NCI-H748 treated with DMSO at 0.1 percent for 48 hours (cell line): ENCODE measurements at regions not wholly inside any gene's neighbourhood (a gene's known extent, or its start where the extent isn't known, plus 50 kb on each side); places are given as distances from the start of the nearest gene placed in this dataset.
"Not testable (repeated sequence)": the region's sequence is repeated elsewhere in the genome, so short reads cannot be mapped to it uniquely, and the experiment has no call there.

ENCODE experiments used
- DNase-seq: peaks from one replicate; lab custom pipeline; 2025; lab: John Stamatoyannopoulos, UW

DNA sequence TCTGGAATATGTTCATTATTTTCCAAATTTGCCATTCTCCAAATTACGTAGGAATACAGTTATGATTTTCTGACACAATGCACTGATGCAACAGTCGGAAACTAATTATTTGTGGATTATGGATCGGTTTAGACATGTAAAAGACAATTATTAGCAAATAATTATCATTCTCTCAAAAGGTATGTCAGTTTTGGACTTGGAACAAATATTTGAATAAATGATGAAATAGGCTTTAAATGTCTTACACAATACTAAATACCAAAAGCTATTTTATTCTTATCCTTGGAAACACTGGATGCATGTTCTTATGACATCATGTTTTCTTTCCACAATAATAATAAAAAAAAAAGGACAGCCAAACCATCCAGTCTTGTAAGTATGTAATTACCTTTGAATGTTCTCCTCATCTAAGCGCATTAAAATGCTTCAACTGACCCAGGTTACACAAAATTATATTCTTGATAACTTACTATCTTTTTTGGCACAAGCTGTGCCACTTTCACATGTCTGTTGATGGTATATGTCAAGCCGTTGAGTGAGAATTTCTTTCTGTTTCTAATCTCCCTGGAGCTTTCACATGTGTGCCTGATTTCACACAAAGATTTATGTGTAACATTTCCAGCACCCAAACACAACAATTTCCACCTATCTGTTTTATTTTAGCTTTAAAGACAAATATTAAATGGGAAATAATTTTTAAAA, 238.5 kb upstream of the ZNF385D start:
- DNase-seq: no peak

DNA sequence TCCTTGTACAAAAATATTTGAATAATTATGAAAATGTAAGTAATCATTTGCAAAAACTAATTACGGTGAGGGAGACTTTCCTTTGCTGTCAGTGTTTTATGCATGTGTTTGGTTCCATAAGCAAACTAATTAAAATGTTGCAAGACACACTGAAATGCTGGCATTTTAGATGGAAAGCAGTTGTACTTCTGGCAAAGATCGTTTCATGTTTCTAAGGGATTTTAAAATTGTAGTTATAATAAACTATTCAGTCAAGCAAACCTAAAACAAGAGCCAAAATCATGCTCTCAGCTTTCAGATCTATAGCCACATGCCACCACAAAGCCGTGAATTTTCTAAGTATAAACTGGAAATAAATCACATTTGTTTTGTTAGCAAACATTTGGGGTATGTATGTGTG, 240.1 kb upstream of the ZNF385D start:
- no peak for DNase-seq

DNA sequence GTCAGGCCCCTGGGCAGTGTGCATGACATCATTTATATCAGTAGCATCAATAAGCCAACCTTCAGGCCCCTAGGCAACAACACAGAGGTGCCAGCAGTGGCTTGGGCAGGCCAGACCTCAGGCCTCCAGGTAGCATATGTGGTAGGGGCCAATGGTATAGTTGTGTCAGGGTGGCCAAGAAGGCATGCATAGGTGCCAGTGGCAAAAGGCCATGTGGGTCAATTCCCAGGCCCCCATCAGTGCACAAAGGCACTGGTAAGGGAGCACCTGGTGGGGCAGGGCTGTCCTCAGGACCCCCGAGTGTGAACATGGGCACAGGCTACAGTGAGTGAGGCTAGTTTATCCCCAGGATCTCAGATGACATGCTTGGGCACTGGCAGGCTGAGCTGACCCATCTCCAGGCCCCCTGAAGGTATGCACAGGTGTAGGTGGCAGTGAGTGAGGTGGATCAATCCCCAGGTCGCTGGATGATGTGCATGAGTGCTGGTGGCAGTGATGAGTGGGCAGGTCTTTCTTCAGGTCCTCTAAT, 244.1 kb upstream of the ZNF385D start:
- DNase-seq: no peak

DNA sequence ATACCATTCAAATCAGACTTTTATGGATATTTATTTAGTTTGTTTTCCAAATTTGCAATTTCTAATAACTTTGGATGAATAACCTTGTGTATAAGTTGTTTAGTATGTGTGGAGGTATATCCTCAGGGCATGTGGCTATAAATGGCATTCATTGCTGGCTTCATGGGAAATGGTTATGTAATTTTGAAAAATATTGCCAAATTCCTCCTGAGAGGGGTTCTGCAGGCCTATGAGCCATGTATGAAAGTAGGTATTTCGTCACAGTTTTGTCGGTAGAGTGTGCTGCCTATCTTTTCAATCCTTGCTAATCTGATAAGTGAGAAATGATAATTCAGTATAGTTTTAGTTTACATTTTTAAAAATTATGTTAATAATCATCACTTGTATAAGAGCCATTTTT, 256.4 kb upstream of the ZNF385D start:
- DNase-seq: no peak

DNA sequence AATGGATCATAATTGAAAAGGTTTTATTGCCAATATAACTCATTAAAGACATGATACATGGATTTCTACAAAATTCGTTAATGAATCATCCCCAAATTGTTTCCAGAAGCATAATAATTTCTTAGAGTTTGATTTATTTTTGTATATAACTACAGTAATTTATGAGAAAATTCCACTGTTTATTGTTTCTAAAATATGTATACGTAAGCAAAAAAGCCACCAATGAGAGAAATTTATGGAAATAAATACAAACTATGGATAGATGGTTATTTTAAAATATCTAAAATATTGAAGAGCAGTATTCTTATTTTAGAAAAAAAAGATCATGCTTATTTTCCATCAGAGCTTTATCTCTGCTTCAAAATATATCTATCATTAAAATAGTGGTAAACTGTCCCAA, 260.0 kb upstream of the ZNF385D start:
- no peak for DNase-seq

DNA sequence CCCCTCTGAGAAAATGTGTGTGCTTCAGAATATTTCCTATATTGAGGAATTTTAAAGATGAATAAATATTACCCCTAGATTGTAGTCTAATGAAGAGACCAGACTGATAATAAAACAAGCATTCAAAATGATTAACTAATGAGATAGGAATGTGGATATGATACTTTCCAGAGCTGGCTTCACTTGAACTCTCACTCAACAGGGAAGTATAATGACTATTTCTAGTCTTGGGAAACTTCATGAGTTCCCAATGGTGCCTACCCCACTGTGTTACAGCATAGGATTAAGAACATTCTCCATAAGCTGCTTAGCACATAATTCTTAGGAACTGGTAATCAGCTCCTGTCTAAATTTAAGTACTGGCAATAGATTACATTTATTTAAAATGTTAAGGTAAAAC, 261.5 kb upstream of the ZNF385D start:
- no peak for DNase-seq

DNA sequence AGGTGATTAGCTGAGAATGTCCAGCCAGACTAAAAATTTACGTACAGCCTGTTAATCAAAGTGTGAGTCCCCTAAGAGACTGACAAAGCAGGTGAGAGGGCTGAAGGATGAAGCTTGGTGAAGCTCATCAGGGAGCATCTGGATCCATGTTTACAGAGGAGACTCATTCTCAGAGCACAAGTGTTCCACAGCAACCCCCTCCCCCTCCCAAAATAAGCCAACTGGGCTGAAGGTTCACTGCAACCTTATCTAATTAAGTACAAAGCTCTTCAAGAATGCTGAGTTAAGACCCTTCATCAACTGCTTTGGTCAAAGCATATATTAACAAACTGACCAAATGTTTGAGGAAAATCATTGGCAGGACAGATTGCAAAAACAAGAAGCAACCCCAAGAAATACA, 262.6 kb upstream of the ZNF385D start:
- no peak for DNase-seq

DNA sequence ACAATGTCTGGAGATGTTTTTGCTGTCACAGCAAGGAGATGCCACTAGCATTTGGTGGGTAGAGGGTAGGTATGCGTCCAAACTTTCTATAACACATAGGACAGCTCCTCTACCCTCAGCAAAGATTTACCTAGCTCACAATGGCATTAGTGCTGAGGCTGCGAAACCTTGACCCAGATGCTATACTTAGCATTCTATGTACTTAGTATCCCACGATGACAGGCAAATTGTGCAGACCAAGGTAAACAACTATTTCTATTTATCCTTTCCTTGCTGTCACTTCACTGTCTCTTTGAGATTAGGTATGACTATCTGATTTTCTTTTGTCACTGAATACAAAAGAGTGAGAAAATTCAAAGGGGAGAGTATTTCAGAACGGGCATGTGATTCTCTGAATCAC, 265.2 kb upstream of the ZNF385D start:
- no peak for DNase-seq

DNA sequence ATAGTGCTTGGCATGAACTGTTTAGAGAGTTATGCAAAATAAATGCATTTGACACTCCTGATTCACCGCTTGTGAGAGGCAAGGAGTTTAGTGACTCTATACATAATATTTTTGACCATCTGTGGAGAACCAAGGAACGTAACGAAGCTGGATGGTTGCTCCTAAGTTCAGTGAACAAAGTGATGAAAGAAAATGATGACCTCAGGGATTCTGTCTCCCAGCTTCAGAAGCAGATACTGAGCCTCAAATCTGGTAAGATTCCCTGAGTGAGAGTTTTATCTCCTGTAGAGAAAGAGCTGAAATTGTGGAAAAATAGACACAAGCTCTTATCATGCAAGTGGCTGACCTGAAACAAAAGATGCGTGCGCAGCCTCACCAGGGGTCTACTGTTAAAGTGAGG, 273.6 kb upstream of the ZNF385D start:
- not testable (repeated sequence) for DNase-seq

DNA sequence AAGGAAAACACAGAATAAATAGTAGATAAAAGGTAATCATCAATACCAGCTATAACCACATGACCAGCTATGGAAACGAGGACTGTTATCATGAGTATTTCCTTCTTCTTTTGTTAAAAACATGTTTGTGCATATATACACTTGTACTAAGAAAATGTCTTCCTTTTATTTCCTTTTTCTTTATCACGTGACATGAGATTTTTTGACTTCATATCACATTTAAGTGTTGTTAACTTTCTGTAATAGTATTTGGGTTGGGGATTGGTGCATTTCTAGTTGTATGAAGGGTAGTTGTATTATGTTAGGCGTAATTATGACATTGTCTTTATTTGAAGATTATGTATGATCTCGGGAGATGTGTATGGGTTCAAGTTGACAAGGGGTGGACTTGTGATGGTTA, 278.5 kb upstream of the ZNF385D start:
- no peak for DNase-seq

DNA sequence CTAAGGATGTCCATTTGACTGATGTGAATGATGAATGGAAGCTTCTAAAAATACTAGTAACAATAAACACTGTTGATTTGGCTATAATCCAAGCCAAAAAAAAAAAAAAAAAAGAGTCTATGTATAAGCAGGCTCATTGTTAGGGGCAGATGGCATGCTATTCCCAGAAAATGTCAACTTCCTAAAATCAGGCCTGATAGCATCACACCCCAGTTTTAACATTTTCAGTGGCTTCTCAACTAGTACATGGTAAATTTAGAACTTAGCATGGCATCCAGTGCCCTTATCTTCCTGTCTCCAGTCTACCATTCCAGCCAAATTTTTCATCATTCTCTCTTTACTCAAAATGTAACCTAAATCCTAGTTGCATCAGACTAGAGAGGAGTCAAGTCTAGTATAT, 288.2 kb upstream of the ZNF385D start:
- DNase-seq: no peak

DNA sequence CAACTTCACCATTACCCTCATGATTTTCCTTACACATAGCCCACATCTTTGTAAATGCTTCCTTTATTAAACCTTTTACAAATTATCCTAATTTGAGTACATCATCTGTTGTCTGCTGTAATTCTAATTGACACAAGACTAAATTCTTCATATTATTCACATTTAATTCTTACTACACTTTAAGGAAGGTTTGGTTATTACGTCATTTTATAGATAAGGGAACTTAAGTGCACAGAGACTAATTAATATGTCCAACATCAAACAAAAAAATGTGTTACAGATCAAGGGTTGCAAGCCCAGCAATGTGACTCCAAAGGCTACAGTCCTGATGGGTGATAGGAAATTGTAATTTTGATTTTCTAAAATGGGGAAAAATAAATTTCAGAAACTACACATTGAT, 289.1 kb upstream of the ZNF385D start:
- no peak for DNase-seq

DNA sequence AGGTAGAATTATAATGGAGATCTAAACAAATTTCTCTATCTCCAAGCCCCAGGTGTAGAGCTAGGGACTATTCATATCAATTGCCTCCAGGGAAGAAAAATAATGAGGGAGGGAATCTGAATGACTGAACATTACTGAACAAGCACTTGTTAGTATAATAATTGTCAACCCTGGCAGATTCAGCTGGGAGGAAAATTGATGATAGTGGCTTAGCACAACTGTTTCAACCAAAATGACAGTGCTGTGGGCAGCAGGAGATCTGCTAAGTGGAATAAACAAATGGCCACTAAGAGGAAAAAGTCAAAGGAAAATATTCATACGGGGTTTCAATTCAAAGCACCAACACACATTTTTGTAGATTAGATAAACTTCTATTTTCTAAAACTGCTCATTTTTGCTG, 294.9 kb upstream of the ZNF385D start:
- DNase-seq: peak; percentile 41

DNA sequence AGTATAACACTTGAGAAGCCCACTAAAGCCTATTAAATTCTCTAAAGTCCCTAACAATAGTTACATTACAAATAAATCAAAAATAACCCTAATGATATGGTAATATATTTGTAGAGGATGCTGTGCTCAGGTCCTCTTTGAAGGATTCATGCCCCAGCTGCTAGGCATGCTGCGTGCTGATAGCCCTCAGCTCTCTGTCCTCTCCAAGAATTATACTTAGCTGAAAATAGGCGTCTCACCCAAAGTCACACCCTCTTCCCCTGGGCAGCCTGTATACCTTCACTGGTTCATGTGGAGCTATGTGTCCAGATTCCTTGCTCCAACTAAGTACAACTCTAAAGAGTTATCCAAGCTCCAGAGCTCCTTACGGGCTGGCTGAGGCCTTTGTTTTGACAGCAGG, 312.5 kb upstream of the ZNF385D start:
- DNase-seq: no peak

DNA sequence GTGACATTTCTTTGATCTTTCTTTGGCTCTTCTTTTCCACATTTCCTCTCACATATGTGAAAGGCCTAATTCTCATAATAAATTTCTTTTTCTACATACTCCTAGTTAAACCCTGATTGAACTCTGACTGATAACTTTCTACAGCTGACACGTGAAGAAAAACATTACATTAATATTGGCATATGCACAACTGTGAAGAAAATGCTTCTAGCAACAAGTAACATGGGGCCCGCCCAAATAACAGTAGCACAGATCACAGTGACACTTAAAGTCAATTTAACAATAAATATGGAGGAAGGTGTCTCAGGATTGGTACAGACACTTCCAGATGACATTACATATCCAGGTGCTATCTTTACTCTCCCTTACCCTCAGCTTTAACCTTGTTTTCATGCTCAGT, 317.6 kb upstream of the ZNF385D start:
- DNase-seq: no peak

DNA sequence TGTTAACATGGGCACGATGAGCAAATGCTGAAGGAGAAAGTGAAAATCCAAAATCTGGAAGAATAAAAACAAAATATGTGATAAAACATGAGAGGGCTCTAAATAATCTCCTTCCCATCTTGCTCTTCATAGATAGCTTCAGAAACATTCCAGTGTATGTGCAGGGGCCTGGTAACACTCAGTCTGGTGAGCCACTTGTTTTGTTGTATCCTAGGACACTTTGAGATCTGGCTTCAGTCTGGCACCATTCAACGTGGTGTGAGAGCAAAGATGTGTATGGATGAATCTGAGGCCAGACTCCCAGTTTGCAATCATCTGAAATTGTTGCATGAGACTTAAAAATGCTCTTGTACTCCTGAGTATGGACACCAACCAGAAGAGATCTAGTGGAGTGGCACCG, 337.2 kb upstream of the ZNF385D start:
- no peak for DNase-seq

DNA sequence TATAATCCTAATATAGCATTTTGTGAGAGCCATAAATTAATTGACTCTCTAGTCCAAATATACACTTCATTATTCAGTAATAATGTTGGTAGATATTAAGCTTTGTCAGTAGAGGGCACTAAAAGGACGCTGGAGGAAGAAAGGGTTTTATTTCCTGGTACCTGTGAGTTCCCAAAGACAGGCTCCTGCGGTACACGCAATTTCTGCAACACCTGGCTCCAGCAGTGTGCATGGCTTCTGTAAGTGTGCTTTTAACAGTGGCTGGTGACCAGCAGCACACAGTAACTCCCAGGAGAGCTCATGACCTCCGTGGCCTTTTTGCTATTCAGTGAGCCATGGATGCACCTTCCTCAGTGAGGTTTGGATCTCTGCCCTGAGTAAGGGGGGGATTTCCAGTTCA, 338.3 kb upstream of the ZNF385D start:
- peak; percentile 6 for DNase-seq

DNA sequence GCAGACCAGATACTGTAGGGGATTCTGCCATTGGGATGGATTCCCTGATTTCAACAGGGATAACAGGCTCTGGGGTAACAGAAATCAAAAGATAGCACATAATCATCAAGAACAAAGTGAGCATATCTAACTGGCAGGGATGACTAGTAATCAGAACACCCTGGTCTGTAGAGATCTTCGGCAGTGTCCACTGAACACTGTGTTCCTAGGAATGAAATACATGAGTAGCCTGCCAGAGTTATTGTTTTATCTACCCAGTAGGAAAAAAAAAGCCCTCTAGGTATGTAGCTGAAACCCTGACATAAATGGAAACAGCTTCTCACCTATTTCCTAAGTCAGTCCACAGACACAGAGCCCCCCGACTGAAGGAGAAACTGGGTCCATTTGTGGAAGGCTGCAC, 340.3 kb upstream of the ZNF385D start:
- no peak for DNase-seq

DNA sequence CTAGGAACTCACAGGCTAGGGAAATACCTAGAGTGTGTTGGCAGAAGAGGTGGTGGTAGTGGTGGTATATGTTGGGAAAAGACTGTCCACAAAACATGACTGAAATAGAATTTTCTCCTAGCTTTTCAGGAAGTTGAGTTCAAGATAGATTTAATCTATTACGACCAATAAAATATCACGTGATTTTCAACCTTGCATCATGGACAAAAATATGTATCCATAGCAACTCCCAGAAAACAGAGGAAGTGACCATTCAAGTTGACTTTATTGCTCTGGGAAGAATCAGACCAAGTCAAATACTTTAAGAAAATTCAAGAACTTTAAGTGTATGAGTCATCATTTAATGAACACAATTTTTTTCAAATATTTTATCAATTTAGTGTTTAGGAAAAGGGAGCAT, 347.0 kb upstream of the ZNF385D start:
- no peak for DNase-seq

DNA sequence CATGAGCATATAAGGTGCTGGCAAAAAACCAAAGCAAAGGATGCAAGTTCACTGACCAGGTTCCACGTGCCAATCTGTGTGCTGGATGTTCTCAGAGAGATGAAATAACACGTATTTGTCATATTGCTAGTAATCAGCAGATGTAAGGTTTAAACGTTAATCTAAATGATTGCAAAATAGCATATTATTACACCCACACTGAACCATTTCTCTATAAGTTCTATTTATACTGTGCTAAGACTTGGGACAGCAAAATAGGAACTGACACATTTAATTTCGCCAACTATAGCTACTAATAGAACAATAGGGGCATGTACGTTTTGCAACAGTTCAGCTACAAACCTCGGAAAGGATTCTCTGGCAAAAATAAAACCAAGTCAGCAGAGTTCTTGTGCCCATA, 350.3 kb upstream of the ZNF385D start:
- DNase-seq: no peak

DNA sequence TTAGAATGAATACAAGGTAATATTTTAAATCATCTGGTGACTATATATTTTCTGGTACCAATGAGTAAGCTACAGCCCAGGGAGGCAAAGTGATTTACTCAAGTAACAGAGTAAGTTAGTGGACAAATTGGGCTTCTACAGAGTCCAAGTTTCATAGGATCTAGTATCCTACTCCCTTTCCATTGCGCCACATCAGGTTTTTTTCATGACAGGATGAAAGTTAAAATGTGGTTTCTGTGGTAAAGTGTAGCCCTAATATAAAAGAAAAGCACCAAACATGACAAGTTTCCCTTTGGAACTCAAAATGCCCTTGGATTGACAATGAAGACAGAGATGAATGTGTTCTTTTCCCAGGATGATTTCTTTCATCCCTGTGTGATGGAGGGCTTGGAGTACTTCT, 350.8 kb upstream of the ZNF385D start:
- DNase-seq: no peak

DNA sequence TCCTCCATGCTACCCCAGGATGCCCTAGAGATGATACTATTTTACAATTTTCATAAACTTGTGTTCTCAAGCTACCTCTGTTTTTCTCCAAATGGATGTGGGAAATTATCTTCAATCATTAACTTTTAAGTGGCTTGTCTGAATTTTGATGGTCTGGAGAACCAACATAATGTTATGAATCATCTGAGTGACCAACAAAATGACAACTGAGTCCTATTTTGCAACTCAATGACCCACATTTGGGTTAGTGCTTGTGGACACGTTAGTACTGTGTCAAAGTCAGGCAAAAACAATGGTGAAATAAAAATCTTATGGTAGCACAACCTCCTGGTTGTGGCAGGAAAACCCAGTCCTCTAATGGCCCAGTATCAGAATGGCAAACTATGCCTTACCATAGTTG, 352.4 kb upstream of the ZNF385D start:
- no peak for DNase-seq

DNA sequence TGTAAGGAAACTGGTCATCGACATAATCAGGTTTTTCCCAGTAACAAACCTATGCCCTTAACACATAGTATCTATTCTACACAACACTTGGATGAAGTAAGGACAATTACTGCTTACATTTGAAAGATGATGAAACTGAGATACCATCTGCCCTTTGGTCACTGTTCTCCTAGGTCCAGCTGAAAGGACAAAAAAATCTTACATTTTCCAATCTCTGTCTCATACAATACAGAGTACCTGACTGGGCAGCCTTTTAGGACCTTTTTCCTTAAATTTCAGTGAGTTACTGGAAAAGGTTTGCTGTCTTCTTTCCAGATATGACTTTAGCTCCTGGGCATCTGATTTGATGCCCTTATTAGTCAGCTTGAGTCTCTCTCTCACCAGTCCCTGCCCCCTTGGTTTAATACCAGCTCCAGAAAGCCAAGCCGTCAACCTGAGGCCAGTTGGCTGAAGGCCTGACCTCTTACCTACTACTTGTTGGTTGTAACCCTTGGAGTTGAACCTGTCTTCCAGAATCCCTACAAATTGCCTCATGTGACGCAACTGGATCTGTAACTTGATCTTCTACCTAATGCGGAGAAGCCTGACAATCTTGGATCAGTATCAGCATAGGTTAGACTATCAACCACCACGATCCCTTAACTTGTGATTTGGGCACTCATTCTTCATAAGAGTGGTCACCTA, 355.3 kb upstream of the ZNF385D start:
- DNase-seq: no peak

DNA sequence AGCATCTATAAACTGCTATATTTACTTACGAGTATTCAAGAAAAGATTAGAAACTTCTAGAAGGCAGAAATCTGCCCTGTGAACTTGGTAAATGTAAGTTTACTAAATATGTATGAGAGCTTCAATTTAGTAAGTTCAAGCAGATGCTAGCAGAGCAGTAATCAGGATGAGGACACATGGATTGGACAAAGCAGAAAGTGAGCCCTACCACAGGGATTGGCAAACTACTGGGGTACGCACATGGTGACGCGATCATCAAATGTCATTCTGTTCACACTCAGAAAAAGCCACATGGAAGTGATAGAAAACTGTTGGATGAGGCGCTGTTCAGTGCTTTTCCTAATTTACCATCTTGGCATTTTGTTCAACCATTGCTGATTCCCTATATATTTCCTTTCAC, 360.2 kb upstream of the ZNF385D start:
- no peak for DNase-seq
